WTC11 (cell line): ENCODE measurements at regions not wholly inside any gene's neighbourhood (a gene's known extent, or its start where the extent isn't known, plus 50 kb on each side); places are given as distances from the start of the nearest gene placed in this dataset.

ENCODE experiments used
- ATAC-seq: fragments of 200-7000 bp; cut with Tn5 transposase; 2 replicates; pipeline ENCODE4 v1.10.0; 2021; ENCODE audit warnings: mild to moderate bottlenecking, moderate library complexity
- CTCF ChIA-PET: fragments of 300-600 bp; sonication (Branson Sonifier 250); formaldehyde crosslinking; loops from one replicate; lab custom pipeline; 2021; ENCODE audit warnings: antibody characterized with exemption; lab: Charles Lee
- POLR2A ChIA-PET: fragments of 350-600 bp; sonication (Branson Sonifier 250); formaldehyde crosslinking; loops from one replicate; lab custom pipeline; 2021; ENCODE audit warnings: antibody characterized with exemption; lab: Charles Lee
- DNase-seq: peaks from one replicate; pipeline ENCODE4 v3.0.0; 2021; ENCODE audit warnings: low spot score
- H3K27ac Mint-ChIP-seq: 2 replicates; pipeline ENCODE4 v1.8.0; 2021; ENCODE audit warnings: mixed read lengths
- H3K27me3 Mint-ChIP-seq: 2 replicates; pipeline ENCODE4 v1.8.0; 2021; ENCODE audit warnings: low read depth, mild to moderate bottlenecking, moderate library complexity, mixed read lengths
- H3K36me3 Mint-ChIP-seq: 2 replicates; pipeline ENCODE4 v1.8.0; 2021; ENCODE audit warnings: mixed read lengths
- H3K4me1 Mint-ChIP-seq: 2 replicates; pipeline ENCODE4 v1.8.0; 2022; ENCODE audit warnings: mixed read lengths
- H3K4me3 Mint-ChIP-seq: 2 replicates; pipeline ENCODE4 v1.8.0; 2021; ENCODE audit warnings: mild to moderate bottlenecking, moderate library complexity, mixed read lengths
- H3K9me3 Mint-ChIP-seq: 2 replicates; pipeline ENCODE4 v1.8.0; 2021; ENCODE audit warnings: mixed read lengths
- AR ChIP-seq: fragments of 250-450 bp; sonication (Bioruptor Pico); IDR thresholded peaks from 2 replicates; pipeline ENCODE4 v1.9.0; 2021; ENCODE audit warnings: mild to moderate bottlenecking
- CDX4 ChIP-seq: fragments of 250-450 bp; sonication (Bioruptor Pico); IDR thresholded peaks from 2 replicates; pipeline ENCODE4 v1.9.0; 2021; ENCODE audit warnings: moderate library complexity, mild to moderate bottlenecking, inconsistent platforms, borderline replicate concordance
- CTCF ChIP-seq: fragments of 200-600 bp; IDR thresholded peaks from 2 replicates; pipeline ENCODE4 v1.8.0; 2022; ENCODE audit warnings: antibody characterized with exemption
- E2F4 ChIP-seq: sonication (generic); formaldehyde crosslinking; IDR thresholded peaks from 2 replicates; pipeline ENCODE4 v1.8.1; 2022; ENCODE audit warnings: low read depth, mild to moderate bottlenecking, moderate library complexity, missing genetic modification reagents, borderline replicate concordance
- ERG ChIP-seq: fragments of 250-450 bp; sonication (Bioruptor Pico); IDR thresholded peaks from 2 replicates; pipeline ENCODE4 v1.8.0; 2021; ENCODE audit warnings: mild to moderate bottlenecking
- FOXJ3 ChIP-seq: sonication (generic); formaldehyde crosslinking; IDR thresholded peaks from 2 replicates; pipeline ENCODE4 v1.9.0; 2021; ENCODE audit warnings: missing genetic modification reagents, mild to moderate bottlenecking, borderline replicate concordance
- FOXP1 ChIP-seq: sonication (generic); formaldehyde crosslinking; IDR thresholded peaks from 2 replicates; pipeline ENCODE4 v1.8.0; 2022; ENCODE audit warnings: missing genetic modification reagents, mild to moderate bottlenecking, moderate library complexity, borderline replicate concordance
- GTF2I ChIP-seq: fragments of 250-450 bp; sonication (Bioruptor Pico); conservative IDR thresholded peaks from 2 replicates; pipeline ENCODE4 v1.4.0; 2021; ENCODE audit warnings: mild to moderate bottlenecking
- IRF2 ChIP-seq: sonication (generic); formaldehyde crosslinking; IDR thresholded peaks from 2 replicates; pipeline ENCODE4 v1.8.0; 2022; ENCODE audit warnings: low read depth, missing genetic modification reagents, borderline replicate concordance
- NFATC4 ChIP-seq: fragments of 250-450 bp; sonication (Bioruptor Pico); IDR thresholded peaks from 2 replicates; pipeline ENCODE4 v1.9.0; 2021; ENCODE audit warnings: mild to moderate bottlenecking
- NFE2L1 ChIP-seq: sonication (generic); formaldehyde crosslinking; IDR thresholded peaks from 2 replicates; pipeline ENCODE4 v1.8.1; 2023; ENCODE audit warnings: missing genetic modification reagents
- NR1H2 ChIP-seq: sonication (generic); formaldehyde crosslinking; IDR thresholded peaks from 2 replicates; pipeline ENCODE4 v1.9.0; 2021; ENCODE audit warnings: mild to moderate bottlenecking, moderate library complexity, missing genetic modification reagents
- PRRX2 ChIP-seq: fragments of 250-450 bp; sonication (Bioruptor Pico); IDR thresholded peaks from 2 replicates; pipeline ENCODE4 v1.8.0; 2021; ENCODE audit warnings: mild to moderate bottlenecking
- RELA ChIP-seq: sonication (generic); formaldehyde crosslinking; IDR thresholded peaks from 2 replicates; pipeline ENCODE4 v1.8.1; 2022; ENCODE audit warnings: missing genetic modification reagents, mild to moderate bottlenecking, borderline replicate concordance
- STAT6 ChIP-seq: sonication (generic); formaldehyde crosslinking; conservative IDR thresholded peaks from 2 replicates; pipeline ENCODE4 v1.8.1; 2023; ENCODE audit warnings: mild to moderate bottlenecking, low read depth, missing genetic modification reagents, moderate library complexity
- TEAD1 ChIP-seq: sonication (generic); formaldehyde crosslinking; IDR thresholded peaks from 2 replicates; pipeline ENCODE4 v1.8.0; 2022; ENCODE audit warnings: mild to moderate bottlenecking, missing genetic modification reagents
- USF1 ChIP-seq: sonication (generic); formaldehyde crosslinking; IDR thresholded peaks from 2 replicates; pipeline ENCODE4 v1.8.0; 2022; ENCODE audit warnings: mild to moderate bottlenecking, missing genetic modification reagents
- ZBTB43 ChIP-seq: sonication (generic); formaldehyde crosslinking; IDR thresholded peaks from 2 replicates; pipeline ENCODE4 v1.8.1; 2023; ENCODE audit warnings: mild to moderate bottlenecking, missing genetic modification reagents
- ZNF232 ChIP-seq: sonication (generic); formaldehyde crosslinking; IDR thresholded peaks from 2 replicates; pipeline ENCODE4 v1.8.0; 2022; ENCODE audit warnings: mild to moderate bottlenecking, missing genetic modification reagents
- ZNF416 ChIP-seq: fragments of 250-450 bp; sonication (Bioruptor Pico); IDR thresholded peaks from 2 replicates; pipeline ENCODE4 v1.9.0; 2021; ENCODE audit warnings: mild to moderate bottlenecking, inconsistent platforms
- ZNF425 ChIP-seq: fragments of 250-450 bp; sonication (Bioruptor Pico); conservative IDR thresholded peaks from 2 replicates; pipeline ENCODE4 v1.9.0; 2021; ENCODE audit warnings: mild to moderate bottlenecking

GRCh38 chr7:31413766-31414165, 73.2 kb upstream of the NEUROD6 start:
- no peak overlapping the region for H3K4me3 Mint-ChIP-seq
- ChIA-PET POLR2A (no interaction called here), CTCF (interaction anchor here (1.8 kb wide), 1 partner anchor 30 kb away, joined by 8 read pairs; no protein-coding TSS in a partner anchor)
- ATAC-seq: no peak
- H3K36me3 Mint-ChIP-seq: no peaks in the 10 kb centered on the region
- no peak for TF ChIP-seq ZBTB43 (CRISPR knock-in tag)
- TF ChIP-seq STAT6: no peak
- TF ChIP-seq USF1: no peak
- no peak for TF ChIP-seq NFATC4 (CRISPR knock-in tag)
- no peak for TF ChIP-seq ZNF232 (CRISPR knock-in tag)
- TF ChIP-seq GTF2I: no peak
- TF ChIP-seq RELA (CRISPR knock-in tag): no peak
- TF ChIP-seq TEAD1: no peak
- TF ChIP-seq ZNF425 (CRISPR knock-in tag): no peak
- no peak for TF ChIP-seq ZNF416 (CRISPR knock-in tag)
- TF ChIP-seq FOXP1: no peak
- no peak overlapping the region for H3K27ac Mint-ChIP-seq
- H3K4me1 Mint-ChIP-seq: peaks cover 19% of the 10 kb centered on the region
- DNase-seq: no peak
- no peaks in the 10 kb centered on the region for H3K9me3 Mint-ChIP-seq
- H3K27me3 Mint-ChIP-seq: no peaks in the 10 kb centered on the region; the same call in 1 of the 2 replicates

GRCh38 chr7:31416381-31416870, 75.9 kb upstream of the NEUROD6 start:
- no peak overlapping the region for H3K4me3 Mint-ChIP-seq
- CTCF ChIA-PET: interaction anchor here (2.2 kb wide), 1 partner anchor 27 kb away, joined by 8 read pairs; no protein-coding TSS in a partner anchor
- TF ChIP-seq AR (no peak), FOXP1 (no peak), IRF2 (no peak), E2F4 (CRISPR knock-in tag) (no peak), CDX4 (no peak), NFE2L1 (no peak), PRRX2 (CRISPR knock-in tag) (no peak), CTCF (no peak), ERG (CRISPR knock-in tag) (no peak), FOXJ3 (no peak), NR1H2 (no peak)

More at GRCh38 chr7:31416381-31416870, 75.9 kb upstream of the NEUROD6 start:
- Mint-ChIP-seq H3K9me3 (no peaks in the 10 kb centered on the region), H3K36me3 (no peaks in the 10 kb centered on the region), H3K27me3 (no peaks in the 10 kb centered on the region), H3K27ac (no peak overlapping the region), H3K4me1 (peaks cover 19% of the 10 kb centered on the region)
- DNase-seq (no peak), ATAC-seq (no peak)
- POLR2A ChIA-PET: interaction anchor here (1.1 kb wide), 1 partner anchor 8 kb away, joined by 3 read pairs; no protein-coding TSS in a partner anchor
